SK-N-SH (cell line): ENCODE measurements at regions not wholly inside any gene's neighbourhood (a gene's known extent, or its start where the extent isn't known, plus 50 kb on each side); places are given as distances from the start of the nearest gene placed in this dataset.
A peak's percentile ranks its signal among the peaks of the same experiment; 100 is the strongest.

ENCODE experiments used
- CTCF ChIA-PET: fragments of 300-600, 350-600 bp; formaldehyde crosslinking; extraction: SDS; loops from one replicate; lab custom pipeline; 2021; lab: Yijun Ruan, JAX
- POLR2A ChIA-PET: fragments of 350-600 bp; sonication (Branson Sonifier 250); formaldehyde crosslinking; extraction: SDS; loops from one replicate; lab custom pipeline; 2020; ENCODE audit warnings: antibody characterized with exemption, inconsistent platforms; lab: Yijun Ruan, JAX
- DNase-seq: peaks from one replicate; pipeline ENCODE4 v3.0.0; 2012
- H2AFZ ChIP-seq: fragments of 200-600 bp; sonication (generic); 2 replicates; pipeline ENCODE4 v1.8.1; 2016; ENCODE audit warnings: antibody characterized with exemption, mild to moderate bottlenecking, low read depth
- H3F3A ChIP-seq: fragments of 200-600 bp; sonication (generic); replicated peaks from 2 replicates; pipeline ENCODE3; 2016; ENCODE audit warnings: antibody characterized with exemption, mild to moderate bottlenecking; ENCODE audit not compliant: insufficient read depth
- H3K27ac ChIP-seq, 2 experiments: fragments of 200-500 bp in 1 of 2; fragments of 200-600 bp in 1 of 2; sonication (Bioruptor generic) in 1 of 2; sonication (generic), shearing (Covaris generic) in 1 of 2; 2 replicates each; pipeline versions ENCODE4 v1.5.1 to v1.6.1; 2014 to 2016; ENCODE audit warnings: low read depth in 2 of 2, inconsistent platforms in 1 of 2, low read length in 1 of 2, mild to moderate bottlenecking in 1 of 2, mixed read lengths in 1 of 2
- H3K27me3 ChIP-seq: fragments of 200-600 bp; sonication (generic), shearing (Covaris generic); 2 replicates; pipeline ENCODE4 v1.6.1; 2016; ENCODE audit warnings: mixed run types; ENCODE audit not compliant: insufficient read depth
- H3K36me3 ChIP-seq, 2 experiments: fragments of 200-500 bp in 1 of 2; fragments of 200-600 bp in 1 of 2; sonication (Bioruptor generic) in 1 of 2; sonication (generic) in 1 of 2; replicated peaks in 1 of 2; 2 replicates each; pipeline versions ENCODE3 to v1.5.1; 2014 to 2016; ENCODE audit warnings: low read length in 1 of 2, mild to moderate bottlenecking in 1 of 2; ENCODE audit not compliant: insufficient read depth in 2 of 2, control insufficient read depth in 1 of 2
- H3K4me1 ChIP-seq, 2 experiments: fragments of 200-500 bp in 1 of 2; fragments of 200-600 bp in 1 of 2; sonication (Bioruptor generic) in 1 of 2; sonication (generic), shearing (Covaris generic) in 1 of 2; 2 replicates each; pipeline versions ENCODE4 v1.5.1 to v1.6.1; 2014 to 2016; ENCODE audit warnings: low read depth in 1 of 2, low read length in 1 of 2, mixed run types in 1 of 2; ENCODE audit not compliant: insufficient read depth in 2 of 2, control insufficient read depth in 1 of 2
- H3K4me2 ChIP-seq: fragments of 200-600 bp; sonication (generic), shearing (Covaris generic); 2 replicates; pipeline ENCODE4 v1.6.1; 2017; ENCODE audit warnings: mixed run types
- H3K4me3 ChIP-seq, 2 experiments: fragments of 200-500 bp in 1 of 2; fragments of 200-600 bp in 1 of 2; sonication (Bioruptor generic) in 1 of 2; sonication (generic), shearing (Covaris generic) in 1 of 2; 2 replicates each; pipeline versions ENCODE4 v1.5.1 to v1.8.1; 2014 to 2016; ENCODE audit warnings: low read depth in 2 of 2, inconsistent platforms in 1 of 2, low read length in 1 of 2, mild to moderate bottlenecking in 1 of 2, mixed read lengths in 1 of 2, moderate library complexity in 1 of 2
- H3K79me2 ChIP-seq: fragments of 200-600 bp; sonication (generic); 2 replicates; pipeline ENCODE4 v1.8.1; 2017; ENCODE audit warnings: mild to moderate bottlenecking; ENCODE audit not compliant: insufficient read depth
- H3K9ac ChIP-seq: fragments of 200-600 bp; sonication (generic); 2 replicates; pipeline ENCODE4 v1.6.1; 2017; ENCODE audit warnings: mixed run types
- H3K9me2 ChIP-seq: fragments of 200-600 bp; sonication (generic); 2 replicates; pipeline ENCODE4 v1.6.1; 2017; ENCODE audit warnings: mixed run types
- H3K9me3 ChIP-seq: fragments of 200-600 bp; sonication (generic); 2 replicates; pipeline ENCODE4 v1.6.1; 2017; ENCODE audit warnings: mixed run types, mild to moderate bottlenecking, moderate library complexity
- H4K20me1 ChIP-seq: fragments of 200-600 bp; sonication (generic); 2 replicates; pipeline ENCODE4 v1.6.1; 2017; ENCODE audit warnings: mild to moderate bottlenecking, mixed run types; ENCODE audit not compliant: insufficient read depth
- EP300 ChIP-seq, 2 experiments: IDR thresholded peaks; 2 replicates each; pipeline versions ENCODE4 v1.4.0 to v1.6.1; 2012; ENCODE audit warnings: borderline replicate concordance in 1 of 2, low read depth in 1 of 2, low read length in 1 of 2
- FOSL2 ChIP-seq: IDR thresholded peaks from 2 replicates; pipeline ENCODE4 v1.4.0; 2012; ENCODE audit warnings: low read depth, mild to moderate bottlenecking, moderate library complexity, borderline replicate concordance
- GABPA ChIP-seq: IDR thresholded peaks from 2 replicates; pipeline ENCODE4 v1.4.0; 2012; ENCODE audit warnings: low read depth, mild to moderate bottlenecking
- JUND ChIP-seq: IDR thresholded peaks from 2 replicates; pipeline ENCODE4 v1.4.0; 2012
- MEF2A ChIP-seq: IDR thresholded peaks from 2 replicates; pipeline ENCODE4 v1.4.0; 2012; ENCODE audit warnings: low read depth, borderline replicate concordance
- NFIC ChIP-seq: IDR thresholded peaks from 2 replicates; pipeline ENCODE4 v1.4.0; 2012; ENCODE audit warnings: borderline replicate concordance
- RAD21 ChIP-seq: IDR thresholded peaks from 2 replicates; pipeline ENCODE4 v1.6.1; 2012; ENCODE audit warnings: mild to moderate bottlenecking, low read length
- SIN3A ChIP-seq: IDR thresholded peaks from 2 replicates; pipeline ENCODE4 v1.6.1; 2012; ENCODE audit warnings: low read depth, mild to moderate bottlenecking, low read length, moderate library complexity, borderline replicate concordance
- TCF12 ChIP-seq: IDR thresholded peaks from 2 replicates; pipeline ENCODE4 v1.4.0; 2012
- WGBS: methylation state at CpG from one replicate; pipeline ENCODE4 v1.1.6; 2017; ENCODE audit warnings: low lambda C conversion rate; 5-methylcytosine and 5-hydroxymethylcytosine counted together
- TF ChIP-seq, protein P1 (sequence below): IDR thresholded peaks from 2 replicates; pipeline ENCODE4 v1.6.1; 2012; ENCODE audit warnings: mild to moderate bottlenecking, low read depth, low read length, moderate library complexity
- TF ChIP-seq, protein P2 (sequence below): IDR thresholded peaks from 2 replicates; pipeline ENCODE4; 2012
- TF ChIP-seq, protein P3 (sequence below): fragments of 150-350 bp; IDR thresholded peaks from 2 replicates; pipeline ENCODE4 v1.6.1; 2016; ENCODE audit warnings: mild to moderate bottlenecking, low read depth, low read length
- TF ChIP-seq, protein P4 (sequence below): IDR thresholded peaks from 2 replicates; pipeline ENCODE4 v1.4.0; 2012; ENCODE audit warnings: low read depth, borderline replicate concordance

DNA sequence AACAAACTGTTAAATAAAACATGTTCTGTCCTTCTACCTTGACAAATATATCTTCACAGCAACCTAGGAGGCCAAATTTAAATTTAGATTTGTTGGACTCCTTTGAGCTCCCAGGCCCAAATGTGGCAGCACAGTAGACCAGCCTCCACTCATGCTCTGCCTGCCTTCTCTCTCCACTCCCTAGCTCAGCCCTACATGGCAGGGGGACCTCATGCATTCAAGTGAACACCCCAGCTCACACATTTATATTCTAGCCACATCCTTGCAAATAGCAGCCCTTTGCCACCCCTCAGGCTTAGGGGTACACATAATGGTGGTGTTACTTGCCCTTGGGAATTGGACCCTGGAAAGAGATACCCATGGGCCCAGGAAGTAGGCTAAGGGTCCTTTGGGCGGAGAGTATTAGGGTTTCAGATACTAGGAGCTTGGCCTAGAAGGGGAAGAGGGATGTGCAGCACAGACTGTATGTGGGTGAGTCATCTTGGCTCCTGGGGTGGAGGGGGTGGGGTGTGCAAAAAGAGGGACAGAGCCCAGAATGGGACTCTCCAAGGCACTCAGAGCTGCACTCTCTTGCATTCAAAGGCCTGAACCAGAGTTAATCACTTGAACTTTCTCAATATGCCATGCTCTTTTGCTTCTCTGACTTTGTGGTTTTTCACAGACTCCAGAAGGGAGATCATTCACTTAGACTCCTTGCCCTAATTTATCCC is 268.4 kb upstream of the ROPN1 start:
- 80% methylated on average over 1 of the region's 1 CpG for WGBS
- H3K79me2 ChIP-seq, result no peaks in the 10 kb centered on the region
- no peak for TF ChIP-seq MEF2A
- no peak for TF ChIP-seq GABPA
- TF ChIP-seq TCF12, result peak; percentile 58
- peak; percentile 83 for TF ChIP-seq JUND
- peak; percentile 90 for TF ChIP-seq FOSL2
- TF ChIP-seq, protein P1, sequence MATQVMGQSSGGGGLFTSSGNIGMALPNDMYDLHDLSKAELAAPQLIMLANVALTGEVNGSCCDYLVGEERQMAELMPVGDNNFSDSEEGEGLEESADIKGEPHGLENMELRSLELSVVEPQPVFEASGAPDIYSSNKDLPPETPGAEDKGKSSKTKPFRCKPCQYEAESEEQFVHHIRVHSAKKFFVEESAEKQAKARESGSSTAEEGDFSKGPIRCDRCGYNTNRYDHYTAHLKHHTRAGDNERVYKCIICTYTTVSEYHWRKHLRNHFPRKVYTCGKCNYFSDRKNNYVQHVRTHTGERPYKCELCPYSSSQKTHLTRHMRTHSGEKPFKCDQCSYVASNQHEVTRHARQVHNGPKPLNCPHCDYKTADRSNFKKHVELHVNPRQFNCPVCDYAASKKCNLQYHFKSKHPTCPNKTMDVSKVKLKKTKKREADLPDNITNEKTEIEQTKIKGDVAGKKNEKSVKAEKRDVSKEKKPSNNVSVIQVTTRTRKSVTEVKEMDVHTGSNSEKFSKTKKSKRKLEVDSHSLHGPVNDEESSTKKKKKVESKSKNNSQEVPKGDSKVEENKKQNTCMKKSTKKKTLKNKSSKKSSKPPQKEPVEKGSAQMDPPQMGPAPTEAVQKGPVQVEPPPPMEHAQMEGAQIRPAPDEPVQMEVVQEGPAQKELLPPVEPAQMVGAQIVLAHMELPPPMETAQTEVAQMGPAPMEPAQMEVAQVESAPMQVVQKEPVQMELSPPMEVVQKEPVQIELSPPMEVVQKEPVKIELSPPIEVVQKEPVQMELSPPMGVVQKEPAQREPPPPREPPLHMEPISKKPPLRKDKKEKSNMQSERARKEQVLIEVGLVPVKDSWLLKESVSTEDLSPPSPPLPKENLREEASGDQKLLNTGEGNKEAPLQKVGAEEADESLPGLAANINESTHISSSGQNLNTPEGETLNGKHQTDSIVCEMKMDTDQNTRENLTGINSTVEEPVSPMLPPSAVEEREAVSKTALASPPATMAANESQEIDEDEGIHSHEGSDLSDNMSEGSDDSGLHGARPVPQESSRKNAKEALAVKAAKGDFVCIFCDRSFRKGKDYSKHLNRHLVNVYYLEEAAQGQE, result no peak
- no peak for TF ChIP-seq RAD21
- peak; percentile 74 for TF ChIP-seq NFIC
- TF ChIP-seq, protein P2, sequence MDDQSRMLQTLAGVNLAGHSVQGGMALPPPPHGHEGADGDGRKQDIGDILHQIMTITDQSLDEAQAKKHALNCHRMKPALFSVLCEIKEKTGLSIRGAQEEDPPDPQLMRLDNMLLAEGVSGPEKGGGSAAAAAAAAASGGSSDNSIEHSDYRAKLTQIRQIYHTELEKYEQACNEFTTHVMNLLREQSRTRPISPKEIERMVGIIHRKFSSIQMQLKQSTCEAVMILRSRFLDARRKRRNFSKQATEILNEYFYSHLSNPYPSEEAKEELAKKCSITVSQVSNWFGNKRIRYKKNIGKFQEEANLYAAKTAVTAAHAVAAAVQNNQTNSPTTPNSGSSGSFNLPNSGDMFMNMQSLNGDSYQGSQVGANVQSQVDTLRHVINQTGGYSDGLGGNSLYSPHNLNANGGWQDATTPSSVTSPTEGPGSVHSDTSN, result peak; percentile 8; the same call in 1 of the 2 replicates
- no peak for TF ChIP-seq SIN3A
- TF ChIP-seq, protein P3, sequence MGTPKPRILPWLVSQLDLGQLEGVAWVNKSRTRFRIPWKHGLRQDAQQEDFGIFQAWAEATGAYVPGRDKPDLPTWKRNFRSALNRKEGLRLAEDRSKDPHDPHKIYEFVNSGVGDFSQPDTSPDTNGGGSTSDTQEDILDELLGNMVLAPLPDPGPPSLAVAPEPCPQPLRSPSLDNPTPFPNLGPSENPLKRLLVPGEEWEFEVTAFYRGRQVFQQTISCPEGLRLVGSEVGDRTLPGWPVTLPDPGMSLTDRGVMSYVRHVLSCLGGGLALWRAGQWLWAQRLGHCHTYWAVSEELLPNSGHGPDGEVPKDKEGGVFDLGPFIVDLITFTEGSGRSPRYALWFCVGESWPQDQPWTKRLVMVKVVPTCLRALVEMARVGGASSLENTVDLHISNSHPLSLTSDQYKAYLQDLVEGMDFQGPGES, result no peak
- TF ChIP-seq EP300 (IDR thresholded peaks at IDR 0.05; ENCODE audit: borderline replicate concordance in 1 of 2, low read depth in 1 of 2, low read length in 1 of 2), result no peak
- TF ChIP-seq, protein P4, sequence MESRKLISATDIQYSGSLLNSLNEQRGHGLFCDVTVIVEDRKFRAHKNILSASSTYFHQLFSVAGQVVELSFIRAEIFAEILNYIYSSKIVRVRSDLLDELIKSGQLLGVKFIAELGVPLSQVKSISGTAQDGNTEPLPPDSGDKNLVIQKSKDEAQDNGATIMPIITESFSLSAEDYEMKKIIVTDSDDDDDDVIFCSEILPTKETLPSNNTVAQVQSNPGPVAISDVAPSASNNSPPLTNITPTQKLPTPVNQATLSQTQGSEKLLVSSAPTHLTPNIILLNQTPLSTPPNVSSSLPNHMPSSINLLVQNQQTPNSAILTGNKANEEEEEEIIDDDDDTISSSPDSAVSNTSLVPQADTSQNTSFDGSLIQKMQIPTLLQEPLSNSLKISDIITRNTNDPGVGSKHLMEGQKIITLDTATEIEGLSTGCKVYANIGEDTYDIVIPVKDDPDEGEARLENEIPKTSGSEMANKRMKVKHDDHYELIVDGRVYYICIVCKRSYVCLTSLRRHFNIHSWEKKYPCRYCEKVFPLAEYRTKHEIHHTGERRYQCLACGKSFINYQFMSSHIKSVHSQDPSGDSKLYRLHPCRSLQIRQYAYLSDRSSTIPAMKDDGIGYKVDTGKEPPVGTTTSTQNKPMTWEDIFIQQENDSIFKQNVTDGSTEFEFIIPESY, result no peak
- H2AFZ ChIP-seq, result no peak overlapping the region
- DNase-seq, result no peak
- H3K4me3 ChIP-seq, result no peak overlapping the region
- H3F3A ChIP-seq, result peaks cover 15% of the 10 kb centered on the region
- no peak overlapping the region for H3K9ac ChIP-seq
- peak overlapping the region; percentile 61 for H3K4me2 ChIP-seq
- peaks cover 39 to 56% of the 10 kb centered on the region in 2 experiments for H3K4me1 ChIP-seq
- POLR2A ChIA-PET, result interaction anchor here (0.6 kb wide), 1 partner anchor 227 kb away, joined by 5 read pairs; the partner anchor contains the start of gene KALRN
- H3K9me2 ChIP-seq, result no peaks in the 10 kb centered on the region
- H4K20me1 ChIP-seq, result no peaks in the 10 kb centered on the region
- no peaks in the 10 kb centered on the region for H3K27me3 ChIP-seq
- peak overlapping the region; percentile 62 to 99 for H3K27ac ChIP-seq
- CTCF ChIA-PET, result no interaction called here
- H3K9me3 ChIP-seq, result no peaks in the 10 kb centered on the region
- H3K36me3 ChIP-seq, result peaks cover under 1 to 3% of the 10 kb centered on the region in 2 experiments
